Stimulated activated CD8-positive, alpha-beta memory T cell treated with anti-CD3 and anti-CD28 coated beads, Interleukin-12 subunit alpha, Interleukin-12 subunit beta, amount 100 ng/mL, for 4 hours (primary cell): ENCODE measurements at regions not wholly inside any gene's neighbourhood (a gene's known extent, or its start where the extent isn't known, plus 50 kb on each side); places are given as distances from the start of the nearest gene placed in this dataset.

Source experiments
- DNase-seq: peaks from one replicate; pipeline ENCODE4 v3.0.0-alpha.2; 2020; ENCODE audit warnings: low read depth

- DNase-seq = no peak
Measured at GRCh38 chr16:86325360-86325759, 185.0 kb upstream of the FOXF1 start.

- DNase-seq = no peak
Measured at GRCh38 chr16:86325895-86326294, 184.4 kb upstream of the FOXF1 start.

GRCh38 chr16:86327321-86327720 is 183.0 kb upstream of the FOXF1 start:
- DNase-seq = no peak

GRCh38 chr16:86330906-86331305 is 179.4 kb upstream of the FOXF1 start:
- DNase-seq = no peak

GRCh38 chr16:86334079-86334635 is 176.2 kb upstream of the FOXF1 start:
- DNase-seq = no peak

- DNase-seq = no peak
Measured at GRCh38 chr16:86335266-86336172, 174.8 kb upstream of the FOXF1 start.

- DNase-seq = no peak
Measured at GRCh38 chr16:86337138-86337537, 173.2 kb upstream of the FOXF1 start.

- DNase-seq = no peak
Measured at GRCh38 chr16:86337581-86338402, 172.5 kb upstream of the FOXF1 start.

GRCh38 chr16:86338403-86339115 is 171.8 kb upstream of the FOXF1 start:
- DNase-seq = no peak

- no peak for DNase-seq
Measured at GRCh38 chr16:86342161-86342834, 168.0 kb upstream of the FOXF1 start.

- no peak for DNase-seq
Measured at GRCh38 chr16:86343027-86343795, 167.1 kb upstream of the FOXF1 start.

GRCh38 chr16:86343796-86344585 is 166.3 kb upstream of the FOXF1 start:
- DNase-seq = no peak

GRCh38 chr16:86344586-86344871 is 165.8 kb upstream of the FOXF1 start:
- no peak for DNase-seq

- no peak for DNase-seq
Measured at GRCh38 chr16:86344881-86345280, 165.4 kb upstream of the FOXF1 start.

GRCh38 chr16:86345516-86345915 is 164.8 kb upstream of the FOXF1 start:
- DNase-seq = no peak

- no peak for DNase-seq
Measured at GRCh38 chr16:86346034-86346433, 164.3 kb upstream of the FOXF1 start.

- DNase-seq = no peak
Measured at GRCh38 chr16:86347090-86347489, 163.2 kb upstream of the FOXF1 start.

- DNase-seq = no peak
Measured at GRCh38 chr16:86347916-86348555, 162.3 kb upstream of the FOXF1 start.

GRCh38 chr16:86349338-86349900 is 160.9 kb upstream of the FOXF1 start:
- no peak for DNase-seq
